ENCODE measurements at regions not wholly inside any gene's neighbourhood (a gene's known extent, or its start where the extent isn't known, plus 50 kb on each side); places are given as distances from the start of the nearest gene placed in this dataset.

- H2AFZ ChIP-seq = no peak overlapping the region
- no peaks in the 10 kb centered on the region for H4K20me1 ChIP-seq (ENCODE audit: insufficient read depth)
- DNase-seq = no peak
- no peaks in the 10 kb centered on the region for H3K27me3 ChIP-seq (replicated peaks; ENCODE audit: insufficient read depth)
- H3F3A ChIP-seq (ENCODE audit: insufficient read depth) = no peaks in the 10 kb centered on the region
- no peak overlapping the region for H3K27ac ChIP-seq
- 55 to 62% methylated on average over 8 of the region's 8 CpGs for WGBS, 2 experiments (ENCODE audit: low coverage in 1 of 2, low lambda C conversion rate in 2 of 2, missing lambda C conversion rate in 2 of 2)
- H3K9ac ChIP-seq = no peak overlapping the region
- in situ Hi-C loops (cut with MboI) = no loop called here
- no peak overlapping the region for H3K4me2 ChIP-seq (ENCODE audit: unreplicated experiment)
- H3K79me2 ChIP-seq (ENCODE audit: insufficient read depth) = no peaks in the 10 kb centered on the region
- no peaks in the 10 kb centered on the region for H3K4me1 ChIP-seq (ENCODE audit: insufficient read depth)
- no peaks in the 10 kb centered on the region for H3K9me2 ChIP-seq (ENCODE audit: insufficient read depth)
- TF ChIP-seq EZH2 (IDR thresholded peaks at IDR 0.05; ENCODE audit: insufficient read depth, poor library complexity, severe bottlenecking) (no peak), EZH2phosphoT487 (IDR thresholded peaks at IDR 0.05; ENCODE audit: insufficient read depth, low read depth) (no peak)
- no peak overlapping the region for H3K4me3 ChIP-seq
- no peaks in the 10 kb centered on the region for H3K36me3 ChIP-seq (ENCODE audit: low read depth)
- H3K9me3 ChIP-seq (ENCODE audit: low read depth) = no peaks in the 10 kb centered on the region
These were observed 640.2 kb downstream of the STK39 start for GRCh38 chr2:167607211-167607610.

DNA sequence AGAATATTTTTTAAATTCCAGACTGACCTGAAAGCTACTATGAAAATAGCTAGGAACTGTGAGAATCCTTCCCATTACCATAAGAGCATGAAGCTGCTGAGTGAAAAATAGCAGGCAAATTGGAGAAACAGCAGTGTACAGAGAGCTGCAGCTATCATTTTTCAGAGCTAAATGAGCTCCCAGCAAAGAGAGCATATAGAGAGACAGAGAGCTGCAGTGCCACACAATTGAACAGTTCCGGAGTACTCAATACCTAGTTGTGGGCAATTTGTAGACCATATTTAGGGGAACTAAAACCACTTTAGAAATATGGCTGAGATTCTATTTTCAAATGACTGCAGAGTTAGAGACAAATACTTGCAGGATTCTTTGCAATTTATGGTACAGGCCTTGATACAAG lies 645.3 kb downstream of the STK39 start:
- H3K9ac ChIP-seq = no peak overlapping the region
- H3F3A ChIP-seq (ENCODE audit: insufficient read depth) = no peaks in the 10 kb centered on the region
- H3K4me2 ChIP-seq (ENCODE audit: unreplicated experiment) = no peak overlapping the region
- no peaks in the 10 kb centered on the region for H3K36me3 ChIP-seq (ENCODE audit: low read depth)
- no peaks in the 10 kb centered on the region for H3K27me3 ChIP-seq (replicated peaks; ENCODE audit: insufficient read depth)
- H3K79me2 ChIP-seq (ENCODE audit: insufficient read depth) = no peaks in the 10 kb centered on the region
- in situ Hi-C loops (cut with MboI) = no loop called here
- H3K4me3 ChIP-seq = no peak overlapping the region
- H4K20me1 ChIP-seq (ENCODE audit: insufficient read depth) = no peaks in the 10 kb centered on the region
- no peaks in the 10 kb centered on the region for H3K9me2 ChIP-seq (ENCODE audit: insufficient read depth)
- no peak overlapping the region for H2AFZ ChIP-seq
- 55 to 58% methylated on average over 1 of the region's 1 CpG for WGBS, 2 experiments (ENCODE audit: low coverage in 1 of 2, low lambda C conversion rate in 2 of 2, missing lambda C conversion rate in 2 of 2)
- no peak overlapping the region for H3K27ac ChIP-seq
- H3K4me1 ChIP-seq (ENCODE audit: insufficient read depth) = no peaks in the 10 kb centered on the region
- DNase-seq = no peak
- TF ChIP-seq EZH2 (IDR thresholded peaks at IDR 0.05; ENCODE audit: insufficient read depth, poor library complexity, severe bottlenecking) (no peak), EZH2phosphoT487 (IDR thresholded peaks at IDR 0.05; ENCODE audit: insufficient read depth, low read depth) (no peak)
- no peaks in the 10 kb centered on the region for H3K9me3 ChIP-seq (ENCODE audit: low read depth)

DNA sequence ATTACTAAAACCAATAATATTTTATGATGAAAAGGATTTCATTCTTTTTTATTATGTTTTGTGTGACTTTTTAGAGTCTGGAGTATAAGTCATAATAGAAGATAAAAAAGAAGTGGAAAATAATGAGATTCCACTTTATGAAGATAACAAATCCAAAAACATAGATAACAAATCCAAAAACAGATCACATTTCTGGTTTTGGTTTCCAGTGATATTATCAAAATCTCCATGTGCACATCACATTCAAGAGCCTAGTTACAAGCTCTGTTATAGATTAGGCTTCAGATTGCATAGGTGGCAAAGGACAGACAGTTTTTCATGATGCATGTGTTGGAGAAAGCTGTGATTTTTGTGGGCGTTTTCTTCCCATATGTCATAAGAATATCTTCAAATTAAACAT lies 648.2 kb downstream of the STK39 start:
- Histone ChIP-seq H3K27me3 (replicated peaks; ENCODE audit: insufficient read depth) (no peaks in the 10 kb centered on the region), H3K4me1 (ENCODE audit: insufficient read depth) (no peaks in the 10 kb centered on the region), H3K9ac (no peak overlapping the region), H3K4me2 (ENCODE audit: unreplicated experiment) (no peak overlapping the region), H2AFZ (no peak overlapping the region), H3K4me3 (no peak overlapping the region), H3K36me3 (ENCODE audit: low read depth) (no peaks in the 10 kb centered on the region), H3K79me2 (ENCODE audit: insufficient read depth) (no peaks in the 10 kb centered on the region), H3K27ac (no peak overlapping the region), H4K20me1 (ENCODE audit: insufficient read depth) (no peaks in the 10 kb centered on the region), H3F3A (ENCODE audit: insufficient read depth) (no peaks in the 10 kb centered on the region), H3K9me2 (ENCODE audit: insufficient read depth) (no peaks in the 10 kb centered on the region), H3K9me3 (ENCODE audit: low read depth) (no peaks in the 10 kb centered on the region)
- no peak for TF ChIP-seq EZH2phosphoT487 (IDR thresholded peaks at IDR 0.05; ENCODE audit: insufficient read depth, low read depth)
- TF ChIP-seq EZH2 (IDR thresholded peaks at IDR 0.05; ENCODE audit: insufficient read depth, poor library complexity, severe bottlenecking) = no peak
- 22 to 54% methylated on average over 1 of the region's 1 CpG for WGBS, 2 experiments (ENCODE audit: low coverage in 1 of 2, low lambda C conversion rate in 2 of 2, missing lambda C conversion rate in 2 of 2)
- in situ Hi-C loops (cut with MboI) = no loop called here
- DNase-seq = no peak

DNA sequence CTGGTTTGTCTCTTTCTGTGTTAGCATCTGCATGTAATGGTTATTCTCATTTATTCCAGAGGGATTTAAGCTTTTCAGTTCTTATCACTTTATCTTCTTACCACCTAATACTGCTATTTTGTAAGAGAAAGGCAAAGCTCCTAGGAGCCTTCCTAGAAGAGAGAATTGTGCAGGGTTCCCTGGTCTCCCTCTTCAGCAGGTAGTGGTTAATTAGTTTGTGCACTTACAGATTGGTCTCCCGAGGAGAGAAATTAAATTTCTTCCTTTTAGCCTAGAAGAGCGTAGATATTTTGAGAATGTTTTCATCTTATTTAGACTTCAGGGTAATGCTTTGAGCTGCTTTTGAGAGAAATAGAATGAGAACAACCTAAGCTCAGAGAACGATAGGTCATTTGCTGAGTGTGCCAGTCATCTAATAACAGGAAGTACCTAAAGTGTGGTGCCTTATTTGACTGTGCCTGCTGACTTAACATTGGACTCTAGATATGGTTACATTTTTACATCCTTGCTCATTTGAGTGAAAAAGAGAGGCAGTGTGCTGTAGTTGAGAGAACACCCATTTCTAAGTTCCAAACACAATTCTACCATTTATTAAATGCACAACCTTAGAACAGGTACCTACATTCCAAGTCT lies 651.4 kb downstream of the STK39 start:
- H3K9ac ChIP-seq = no peak overlapping the region
- no peaks in the 10 kb centered on the region for H3K9me3 ChIP-seq (ENCODE audit: low read depth)
- no peaks in the 10 kb centered on the region for H4K20me1 ChIP-seq (ENCODE audit: insufficient read depth)
- 27 to 28% methylated on average over 3 of the region's 3 CpGs for WGBS, 2 experiments (ENCODE audit: low coverage in 1 of 2, low lambda C conversion rate in 2 of 2, missing lambda C conversion rate in 2 of 2)
- H3K4me3 ChIP-seq = no peak overlapping the region
- no peaks in the 10 kb centered on the region for H3K79me2 ChIP-seq (ENCODE audit: insufficient read depth)
- H3K9me2 ChIP-seq (ENCODE audit: insufficient read depth) = no peaks in the 10 kb centered on the region
- no peak for DNase-seq
- no peak for TF ChIP-seq EZH2phosphoT487 (IDR thresholded peaks at IDR 0.05; ENCODE audit: insufficient read depth, low read depth)
- TF ChIP-seq EZH2 (IDR thresholded peaks at IDR 0.05; ENCODE audit: insufficient read depth, poor library complexity, severe bottlenecking) = no peak
- no peaks in the 10 kb centered on the region for H3F3A ChIP-seq (ENCODE audit: insufficient read depth)
- in situ Hi-C loops (cut with MboI) = no loop called here
- H3K4me2 ChIP-seq (ENCODE audit: unreplicated experiment) = no peak overlapping the region
- no peaks in the 10 kb centered on the region for H3K4me1 ChIP-seq (ENCODE audit: insufficient read depth)
- no peaks in the 10 kb centered on the region for H3K27me3 ChIP-seq (replicated peaks; ENCODE audit: insufficient read depth)
- no peaks in the 10 kb centered on the region for H3K36me3 ChIP-seq (ENCODE audit: low read depth)
- no peak overlapping the region for H3K27ac ChIP-seq
- H2AFZ ChIP-seq = no peak overlapping the region

GRCh38 chr2:167595021-167595420 lies 652.4 kb downstream of the STK39 start:
- DNase-seq = no peak
- no peaks in the 10 kb centered on the region for H3K79me2 ChIP-seq (ENCODE audit: insufficient read depth)
- TF ChIP-seq EZH2phosphoT487 (IDR thresholded peaks at IDR 0.05; ENCODE audit: insufficient read depth, low read depth) (no peak), EZH2 (IDR thresholded peaks at IDR 0.05; ENCODE audit: insufficient read depth, poor library complexity, severe bottlenecking) (no peak)
- 49 to 58% methylated on average over 3 of the region's 3 CpGs for WGBS, 2 experiments (ENCODE audit: low coverage in 1 of 2, low lambda C conversion rate in 2 of 2, missing lambda C conversion rate in 2 of 2)
- in situ Hi-C loops (cut with MboI) = no loop called here
- no peaks in the 10 kb centered on the region for H3K9me2 ChIP-seq (ENCODE audit: insufficient read depth)
- no peak overlapping the region for H2AFZ ChIP-seq
- H3K4me3 ChIP-seq = no peak overlapping the region
- no peak overlapping the region for H3K27ac ChIP-seq
- H3K36me3 ChIP-seq (ENCODE audit: low read depth) = no peaks in the 10 kb centered on the region
- H3K27me3 ChIP-seq (replicated peaks; ENCODE audit: insufficient read depth) = no peaks in the 10 kb centered on the region
- H3F3A ChIP-seq (ENCODE audit: insufficient read depth) = no peaks in the 10 kb centered on the region
- H3K9me3 ChIP-seq (ENCODE audit: low read depth) = no peaks in the 10 kb centered on the region
- no peaks in the 10 kb centered on the region for H4K20me1 ChIP-seq (ENCODE audit: insufficient read depth)
- H3K4me1 ChIP-seq (ENCODE audit: insufficient read depth) = no peaks in the 10 kb centered on the region
- no peak overlapping the region for H3K4me2 ChIP-seq (ENCODE audit: unreplicated experiment)
- no peak overlapping the region for H3K9ac ChIP-seq

Measured in GM23248 (cell line).